Upper lobe of right lung (tissue), 1 donor: ENCODE measurements at regions not wholly inside any gene's neighbourhood (a gene's known extent, or its start where the extent isn't known, plus 50 kb on each side); places are given as distances from the start of the nearest gene placed in this dataset.
"Not testable (repeated sequence)": the region's sequence is repeated elsewhere in the genome, so short reads cannot be mapped to it uniquely, and the experiment has no call there.

Experiments
- ATAC-seq: fragments of 200-7000 bp; cut with Tn5 transposase; one replicate; pipeline ENCODE4 v1.9.1; 2020; ENCODE audit warnings: mild to moderate bottlenecking, moderate library complexity
- DNase-seq: peaks from one replicate; pipeline ENCODE4 v3.0.0-alpha.2; 2020
- H3K27ac ChIP-seq: fragments of 200-600 bp; one replicate; pipeline ENCODE4 v1.8.0; 2022
- H3K27me3 ChIP-seq: fragments of 200-600 bp; one replicate; pipeline ENCODE4 v1.8.0; 2022; ENCODE audit warnings: mild to moderate bottlenecking
- H3K36me3 ChIP-seq: fragments of 200-600 bp; one replicate; pipeline ENCODE4 v1.8.0; 2022
- H3K4me1 ChIP-seq: fragments of 200-600 bp; one replicate; pipeline ENCODE4 v1.8.0; 2022
- H3K4me3 ChIP-seq: fragments of 200-600 bp; one replicate; pipeline ENCODE4 v1.8.0; 2022; ENCODE audit warnings: mild to moderate bottlenecking
- H3K9me3 ChIP-seq: fragments of 200-600 bp; one replicate; pipeline ENCODE4 v1.8.0; 2022
- intact Hi-C: fragments of 100-400 bp; cut with DNase I; formaldehyde crosslinking; loops from one replicate; pipeline ENCODE4 v1.11.0; 2022
- TF ChIP-seq, protein P1 (sequence below): fragments of 200-600 bp; IDR thresholded peaks from one replicate; pipeline ENCODE4 v1.8.0; 2022; ENCODE audit warnings: antibody characterized with exemption
- donor health status: DM: no; HTN: yes; CAD: no; lungs with severe emphysema.

DNA sequence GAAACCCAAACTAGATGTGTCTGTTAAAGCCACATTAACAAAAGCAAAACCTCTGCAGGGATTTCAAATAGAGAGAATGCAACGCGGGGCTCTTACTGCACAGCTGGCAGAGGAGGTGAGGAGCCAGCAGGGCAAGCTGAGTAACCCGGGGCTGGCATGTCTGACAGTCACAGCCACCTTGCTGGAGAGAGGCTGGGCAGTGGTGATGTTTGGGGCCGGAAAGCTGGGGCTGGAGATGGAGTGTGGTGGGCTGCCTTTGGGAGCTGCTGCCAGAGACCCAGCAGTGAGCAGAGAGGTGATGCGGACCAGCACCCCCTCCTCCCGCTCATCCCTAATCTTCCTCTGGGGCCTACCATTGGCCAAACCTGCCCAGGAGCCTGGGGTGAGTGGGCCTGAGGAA lies 204.5 kb upstream of the ARL4C start:
- ATAC-seq, result no peak
- H3K9me3 ChIP-seq, result peaks cover 10% of the 10 kb centered on the region
- TF ChIP-seq, protein P1, sequence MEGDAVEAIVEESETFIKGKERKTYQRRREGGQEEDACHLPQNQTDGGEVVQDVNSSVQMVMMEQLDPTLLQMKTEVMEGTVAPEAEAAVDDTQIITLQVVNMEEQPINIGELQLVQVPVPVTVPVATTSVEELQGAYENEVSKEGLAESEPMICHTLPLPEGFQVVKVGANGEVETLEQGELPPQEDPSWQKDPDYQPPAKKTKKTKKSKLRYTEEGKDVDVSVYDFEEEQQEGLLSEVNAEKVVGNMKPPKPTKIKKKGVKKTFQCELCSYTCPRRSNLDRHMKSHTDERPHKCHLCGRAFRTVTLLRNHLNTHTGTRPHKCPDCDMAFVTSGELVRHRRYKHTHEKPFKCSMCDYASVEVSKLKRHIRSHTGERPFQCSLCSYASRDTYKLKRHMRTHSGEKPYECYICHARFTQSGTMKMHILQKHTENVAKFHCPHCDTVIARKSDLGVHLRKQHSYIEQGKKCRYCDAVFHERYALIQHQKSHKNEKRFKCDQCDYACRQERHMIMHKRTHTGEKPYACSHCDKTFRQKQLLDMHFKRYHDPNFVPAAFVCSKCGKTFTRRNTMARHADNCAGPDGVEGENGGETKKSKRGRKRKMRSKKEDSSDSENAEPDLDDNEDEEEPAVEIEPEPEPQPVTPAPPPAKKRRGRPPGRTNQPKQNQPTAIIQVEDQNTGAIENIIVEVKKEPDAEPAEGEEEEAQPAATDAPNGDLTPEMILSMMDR, result no peak
- H3K4me3 ChIP-seq, result no peak overlapping the region
- no peaks in the 10 kb centered on the region for H3K36me3 ChIP-seq
- H3K27me3 ChIP-seq, result no peaks in the 10 kb centered on the region
- no peak for DNase-seq
- no peak overlapping the region for H3K27ac ChIP-seq
- intact Hi-C loops, result no loop called here
- no peaks in the 10 kb centered on the region for H3K4me1 ChIP-seq

DNA sequence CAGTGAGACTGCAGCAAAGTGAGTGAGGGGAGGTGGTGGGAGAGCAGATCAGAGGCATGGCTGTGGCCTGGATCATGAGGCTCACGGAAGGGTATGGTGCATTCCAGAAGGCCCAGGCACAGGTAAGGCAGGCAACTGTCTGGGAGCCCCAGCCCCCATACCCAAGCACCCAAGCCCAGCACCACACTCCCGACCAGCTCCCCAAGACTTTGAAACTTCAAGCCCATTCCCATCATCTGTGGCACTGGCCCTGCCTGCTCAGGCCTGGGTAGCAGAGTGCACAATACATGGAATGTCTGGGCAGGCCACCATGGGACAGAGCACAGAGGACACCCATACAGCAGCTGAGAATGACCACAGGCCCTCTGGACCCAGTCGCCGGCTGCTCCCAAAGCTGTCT lies 202.6 kb upstream of the ARL4C start:
- Histone ChIP-seq H3K36me3 (no peaks in the 10 kb centered on the region), H3K27ac (no peak overlapping the region), H3K9me3 (peaks cover 10% of the 10 kb centered on the region), H3K27me3 (no peaks in the 10 kb centered on the region), H3K4me1 (no peaks in the 10 kb centered on the region), H3K4me3 (no peak overlapping the region)
- intact Hi-C loops, result no loop called here
- ATAC-seq (peak; percentile 30), DNase-seq (no peak)
- TF ChIP-seq, protein P1, result no peak

DNA sequence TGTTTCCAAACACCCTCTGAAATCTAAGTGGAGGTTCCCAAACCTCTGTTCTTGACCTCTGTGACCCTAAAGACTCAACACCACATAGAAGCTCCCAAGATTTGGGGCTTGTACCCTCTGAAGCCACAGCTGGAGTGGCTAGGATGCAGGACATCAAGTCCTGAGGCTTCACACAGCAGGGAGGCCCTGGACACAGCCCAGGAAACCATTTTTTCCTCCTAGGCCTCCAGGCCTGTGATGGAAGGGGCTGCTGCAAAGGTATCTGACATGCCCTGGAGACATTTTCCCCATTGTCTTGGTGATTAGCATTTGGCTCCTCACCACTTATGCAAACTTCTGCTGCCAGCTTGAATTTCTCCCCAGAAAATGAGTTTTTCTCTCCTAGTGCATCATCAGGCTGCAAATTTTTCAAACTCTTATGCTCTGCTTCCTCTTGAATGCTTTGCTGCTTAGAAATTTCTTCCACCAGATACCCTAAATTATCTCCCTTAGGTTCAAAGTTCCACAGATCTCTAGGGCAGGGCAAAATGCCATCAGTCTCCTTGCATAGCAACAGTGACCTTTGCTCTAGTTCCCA lies 200.5 kb upstream of the ARL4C start:
- H3K27ac ChIP-seq, ATAC-seq, H3K36me3 ChIP-seq, H3K27me3 ChIP-seq, intact Hi-C loops, DNase-seq, H3K4me1 ChIP-seq, H3K4me3 ChIP-seq: not testable (repeated sequence)
- peaks cover 10% of the 10 kb centered on the region for H3K9me3 ChIP-seq

DNA sequence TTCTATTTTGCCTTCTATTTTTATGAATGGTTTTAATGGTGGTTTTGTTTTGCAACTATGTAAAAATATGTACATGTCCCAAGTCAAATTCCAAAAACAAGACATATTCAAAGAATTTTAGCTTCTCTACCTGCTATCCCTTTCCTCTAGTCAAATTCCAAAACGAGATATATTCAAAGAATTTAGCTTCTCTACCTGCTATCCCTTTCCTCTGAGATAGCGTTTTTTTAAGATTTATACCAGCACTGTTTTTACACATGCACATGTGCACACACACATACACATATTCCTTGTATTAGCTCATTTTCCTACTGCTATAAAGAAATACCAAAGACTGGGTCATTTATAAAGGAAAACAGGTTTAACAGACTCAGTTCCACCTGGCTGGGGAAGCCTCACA lies 199.1 kb upstream of the ARL4C start:
- H3K9me3 ChIP-seq, result peaks cover 10% of the 10 kb centered on the region
- no peak overlapping the region for H3K27ac ChIP-seq
- ATAC-seq, result no peak
- intact Hi-C loops, result no loop called here
- DNase-seq, result no peak
- no peaks in the 10 kb centered on the region for H3K4me1 ChIP-seq
- no peak overlapping the region for H3K4me3 ChIP-seq
- H3K27me3 ChIP-seq, result no peaks in the 10 kb centered on the region
- TF ChIP-seq, protein P1, result no peak
- H3K36me3 ChIP-seq, result no peaks in the 10 kb centered on the region

DNA sequence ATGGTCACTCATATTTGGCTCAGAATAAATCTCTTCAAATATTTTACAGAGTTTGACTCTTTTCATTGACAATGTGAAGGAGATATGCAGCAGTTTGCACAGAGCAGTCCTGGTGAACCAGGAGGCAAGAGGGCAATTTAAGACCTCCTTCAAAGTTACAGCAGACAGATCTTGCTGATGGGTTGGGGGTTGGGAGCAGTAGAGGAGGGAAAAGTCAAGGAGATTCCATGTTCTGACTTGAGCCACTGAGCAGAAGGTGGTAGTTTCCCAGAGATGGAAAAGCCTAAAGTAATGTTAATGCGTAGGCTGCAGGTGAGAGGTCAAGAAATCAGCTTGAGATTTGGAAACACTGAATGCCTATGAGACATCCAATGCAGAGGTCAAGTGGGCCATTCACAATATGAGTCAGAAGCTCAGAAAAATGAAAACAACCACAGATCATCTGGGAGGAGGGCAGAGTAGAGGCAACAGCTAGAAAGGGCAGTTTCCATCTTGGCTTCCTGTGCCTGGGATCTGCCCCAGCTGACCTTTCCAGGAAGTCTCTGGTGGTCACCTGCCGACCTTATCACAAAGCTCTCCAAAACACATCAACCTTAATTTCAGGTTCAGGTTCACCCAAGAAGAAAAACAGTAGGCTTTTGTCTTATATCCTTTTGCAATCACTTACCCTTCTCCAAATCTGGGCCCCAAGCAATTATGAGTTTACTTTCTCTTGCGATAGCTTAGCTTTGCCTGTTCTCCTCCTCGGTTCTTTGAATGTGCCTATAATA lies 197.5 kb upstream of the ARL4C start:
- DNase-seq, result no peak
- H3K27ac ChIP-seq, result no peak overlapping the region
- TF ChIP-seq, protein P1, result no peak
- ATAC-seq, result no peak
- no peaks in the 10 kb centered on the region for H3K4me1 ChIP-seq
- no peak overlapping the region for H3K4me3 ChIP-seq
- intact Hi-C loops, result no loop called here
- H3K9me3 ChIP-seq, result peaks cover 10% of the 10 kb centered on the region
- no peaks in the 10 kb centered on the region for H3K27me3 ChIP-seq
- no peaks in the 10 kb centered on the region for H3K36me3 ChIP-seq

DNA sequence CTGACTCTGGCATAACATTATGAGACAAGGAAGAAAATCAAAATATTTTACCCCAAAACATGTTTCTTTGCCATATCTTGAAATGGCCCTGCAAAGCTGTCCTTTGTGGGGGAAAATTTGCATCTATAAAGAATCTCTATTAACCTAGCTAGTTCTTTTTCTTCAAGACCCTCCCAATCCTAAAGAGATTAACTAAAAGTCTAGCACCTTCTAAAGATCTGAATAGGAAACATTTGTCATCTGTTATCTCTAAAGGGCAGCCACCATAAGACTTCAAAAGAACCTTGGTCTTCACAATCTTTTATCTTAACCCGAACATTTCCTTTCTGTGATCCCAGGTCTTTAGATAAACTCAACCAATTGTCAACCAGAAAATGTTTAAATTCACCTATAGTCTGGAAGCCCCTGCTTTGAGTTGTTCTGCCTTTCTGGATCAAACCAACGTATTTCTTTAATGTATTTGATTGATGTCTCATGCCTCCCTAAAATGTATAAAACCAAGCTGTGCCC lies 196.9 kb upstream of the ARL4C start:
- H3K36me3 ChIP-seq, H3K27ac ChIP-seq, H3K27me3 ChIP-seq, ATAC-seq, DNase-seq, H3K4me3 ChIP-seq, intact Hi-C loops, H3K4me1 ChIP-seq: not testable (repeated sequence)
- peaks cover 10% of the 10 kb centered on the region for H3K9me3 ChIP-seq

DNA sequence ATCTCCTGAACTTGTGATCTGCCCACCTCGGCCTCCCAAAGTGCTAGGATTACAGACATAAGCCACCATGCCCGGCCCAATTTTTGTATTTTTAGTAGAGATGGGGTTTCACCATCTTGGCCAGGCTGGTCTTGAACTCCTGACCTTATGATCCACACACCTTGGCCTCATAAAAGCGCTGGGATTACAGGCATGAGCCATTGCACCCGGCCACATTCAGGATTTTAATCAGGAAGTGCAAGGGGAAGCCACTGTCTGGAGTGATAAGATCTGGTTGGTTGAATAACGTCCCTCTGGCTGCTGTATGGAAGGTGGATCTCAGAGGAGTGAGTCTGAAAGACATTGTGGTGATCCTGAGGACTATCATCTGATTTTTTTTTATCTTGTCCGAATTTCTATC lies 196.3 kb upstream of the ARL4C start:
- DNase-seq, H3K4me3 ChIP-seq, H3K36me3 ChIP-seq, H3K4me1 ChIP-seq, H3K27ac ChIP-seq, intact Hi-C loops, H3K27me3 ChIP-seq, ATAC-seq: not testable (repeated sequence)
- H3K9me3 ChIP-seq, result peaks cover 10% of the 10 kb centered on the region
